ENCODE measurements at regions not wholly inside any gene's neighbourhood (a gene's known extent, or its start where the extent isn't known, plus 50 kb on each side); places are given as distances from the start of the nearest gene placed in this dataset.

DNA sequence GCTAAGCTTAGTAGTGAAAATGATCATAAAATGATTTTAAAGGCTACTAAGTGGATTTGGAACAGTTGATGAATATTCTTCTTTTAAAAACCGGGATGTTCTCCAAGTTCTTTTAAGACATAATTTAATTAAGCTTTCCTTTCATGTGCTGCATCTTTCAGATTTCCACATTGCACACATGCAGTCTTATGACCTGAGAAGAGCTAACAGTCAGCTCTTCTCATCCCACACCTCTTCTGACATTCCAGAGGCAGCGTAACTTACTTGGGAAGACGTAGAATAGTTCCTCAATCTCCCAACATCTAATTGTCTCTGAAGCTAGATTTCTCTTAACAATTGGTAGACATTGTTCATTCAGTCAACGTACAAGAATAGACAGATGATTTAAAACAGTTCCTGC lies 181.8 kb downstream of the SP3 start:
- 52 to 54% methylated on average over 4 of the region's 4 CpGs for WGBS, 2 donors
- TF ChIP-seq, protein P1, sequence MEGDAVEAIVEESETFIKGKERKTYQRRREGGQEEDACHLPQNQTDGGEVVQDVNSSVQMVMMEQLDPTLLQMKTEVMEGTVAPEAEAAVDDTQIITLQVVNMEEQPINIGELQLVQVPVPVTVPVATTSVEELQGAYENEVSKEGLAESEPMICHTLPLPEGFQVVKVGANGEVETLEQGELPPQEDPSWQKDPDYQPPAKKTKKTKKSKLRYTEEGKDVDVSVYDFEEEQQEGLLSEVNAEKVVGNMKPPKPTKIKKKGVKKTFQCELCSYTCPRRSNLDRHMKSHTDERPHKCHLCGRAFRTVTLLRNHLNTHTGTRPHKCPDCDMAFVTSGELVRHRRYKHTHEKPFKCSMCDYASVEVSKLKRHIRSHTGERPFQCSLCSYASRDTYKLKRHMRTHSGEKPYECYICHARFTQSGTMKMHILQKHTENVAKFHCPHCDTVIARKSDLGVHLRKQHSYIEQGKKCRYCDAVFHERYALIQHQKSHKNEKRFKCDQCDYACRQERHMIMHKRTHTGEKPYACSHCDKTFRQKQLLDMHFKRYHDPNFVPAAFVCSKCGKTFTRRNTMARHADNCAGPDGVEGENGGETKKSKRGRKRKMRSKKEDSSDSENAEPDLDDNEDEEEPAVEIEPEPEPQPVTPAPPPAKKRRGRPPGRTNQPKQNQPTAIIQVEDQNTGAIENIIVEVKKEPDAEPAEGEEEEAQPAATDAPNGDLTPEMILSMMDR (IDR thresholded peaks at IDR 0.05) = no peak
- no peak for TF ChIP-seq POLR2A (IDR thresholded peaks at IDR 0.05)
- H3K4me3 ChIP-seq = no peak overlapping the region
- no peaks in the 10 kb centered on the region for H3K36me3 ChIP-seq
- no peaks in the 10 kb centered on the region for H3K4me1 ChIP-seq
- peaks cover 0 to 3% (median 0%) of the 10 kb centered on the region in 3 donors for H3K9me3 ChIP-seq
- intact Hi-C loops (cut with DNase I) = no loop called here
- no peak for DNase-seq
- H3K27ac ChIP-seq = no peak overlapping the region
- peaks cover 0 to 7% (median 0%) of the 10 kb centered on the region in 4 donors for H3K27me3 ChIP-seq

- Histone ChIP-seq H3K4me3 (no peak overlapping the region), H3K36me3 (no peaks in the 10 kb centered on the region), H3K9me3 (no peaks in the 10 kb centered on the region), H3K27me3 (peaks cover 0 to 7% (median 0%) of the 10 kb centered on the region in 4 donors), H3K4me1 (no peaks in the 10 kb centered on the region), H3K27ac (no peak overlapping the region)
- no peak for DNase-seq
- intact Hi-C loops (cut with DNase I) = no loop called here
- WGBS, 2 donors = 72 to 91% methylated on average over 3 of the region's 3 CpGs
- TF ChIP-seq, protein P1 (IDR thresholded peaks at IDR 0.05) = no peak
- no peak for TF ChIP-seq POLR2A (IDR thresholded peaks at IDR 0.05)
These were observed 179.4 kb downstream of the SP3 start for GRCh38 chr2:173785813-173786212.

DNA sequence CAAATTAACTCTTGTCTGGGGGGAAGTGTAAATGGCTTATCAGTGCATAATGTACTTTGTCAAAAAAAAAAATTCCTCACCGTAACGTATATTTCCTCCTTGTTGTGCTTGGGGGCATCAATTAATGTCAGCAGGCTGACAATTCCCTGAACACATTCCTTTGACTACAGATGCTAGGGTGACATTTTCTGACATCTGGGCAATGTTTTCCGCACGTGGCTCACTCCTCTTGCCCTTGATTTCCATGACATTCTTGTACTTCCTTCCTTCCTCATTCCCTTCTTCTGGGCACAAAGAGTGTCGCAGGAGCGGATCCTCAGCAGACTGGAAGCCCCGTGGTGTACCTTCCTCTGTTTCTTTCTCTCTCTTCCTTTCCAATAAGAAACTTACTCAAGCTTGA lies 173.7 kb downstream of the SP3 start:
- WGBS, 2 donors = 52 to 56% methylated on average over 7 of the region's 7 CpGs
- no peaks in the 10 kb centered on the region for H3K9me3 ChIP-seq
- no peak overlapping the region for H3K27ac ChIP-seq
- no peak for TF ChIP-seq POLR2A (IDR thresholded peaks at IDR 0.05)
- TF ChIP-seq, protein P1 (IDR thresholded peaks at IDR 0.05) = no peak
- H3K27me3 ChIP-seq = no peaks in the 10 kb centered on the region
- no peaks in the 10 kb centered on the region for H3K4me1 ChIP-seq
- no peaks in the 10 kb centered on the region for H3K36me3 ChIP-seq
- no peak for DNase-seq
- no peak overlapping the region for H3K4me3 ChIP-seq
- intact Hi-C loops (cut with DNase I) = no loop called here

GRCh38 chr2:173792166-173792565 lies 173.0 kb downstream of the SP3 start:
- TF ChIP-seq, protein P1 (IDR thresholded peaks at IDR 0.05) = no peak
- TF ChIP-seq POLR2A (IDR thresholded peaks at IDR 0.05) = no peak
- Histone ChIP-seq H3K27me3 (no peaks in the 10 kb centered on the region), H3K9me3 (no peaks in the 10 kb centered on the region), H3K4me1 (no peaks in the 10 kb centered on the region), H3K36me3 (no peaks in the 10 kb centered on the region), H3K27ac (no peak overlapping the region), H3K4me3 (no peak overlapping the region)
- no peak for DNase-seq
- WGBS, 2 donors = 78 to 90% methylated on average over 6 to 7 of the region's 7 CpGs
- intact Hi-C loops (cut with DNase I) = no loop called here

GRCh38 chr2:173792741-173793140 lies 172.4 kb downstream of the SP3 start:
- H3K36me3 ChIP-seq = no peaks in the 10 kb centered on the region
- no peaks in the 10 kb centered on the region for H3K4me1 ChIP-seq
- no peak for DNase-seq
- no peak overlapping the region for H3K4me3 ChIP-seq
- H3K9me3 ChIP-seq = no peaks in the 10 kb centered on the region
- TF ChIP-seq, protein P1 (IDR thresholded peaks at IDR 0.05) = no peak
- no peak for TF ChIP-seq POLR2A (IDR thresholded peaks at IDR 0.05)
- WGBS, 2 donors = 44 to 65% methylated on average over 3 of the region's 3 CpGs
- intact Hi-C loops (cut with DNase I) = no loop called here
- H3K27me3 ChIP-seq = no peaks in the 10 kb centered on the region
- no peak overlapping the region for H3K27ac ChIP-seq
